ENCODE measurements at regions not wholly inside any gene's neighbourhood (a gene's known extent, or its start where the extent isn't known, plus 50 kb on each side); places are given as distances from the start of the nearest gene placed in this dataset.

DNA sequence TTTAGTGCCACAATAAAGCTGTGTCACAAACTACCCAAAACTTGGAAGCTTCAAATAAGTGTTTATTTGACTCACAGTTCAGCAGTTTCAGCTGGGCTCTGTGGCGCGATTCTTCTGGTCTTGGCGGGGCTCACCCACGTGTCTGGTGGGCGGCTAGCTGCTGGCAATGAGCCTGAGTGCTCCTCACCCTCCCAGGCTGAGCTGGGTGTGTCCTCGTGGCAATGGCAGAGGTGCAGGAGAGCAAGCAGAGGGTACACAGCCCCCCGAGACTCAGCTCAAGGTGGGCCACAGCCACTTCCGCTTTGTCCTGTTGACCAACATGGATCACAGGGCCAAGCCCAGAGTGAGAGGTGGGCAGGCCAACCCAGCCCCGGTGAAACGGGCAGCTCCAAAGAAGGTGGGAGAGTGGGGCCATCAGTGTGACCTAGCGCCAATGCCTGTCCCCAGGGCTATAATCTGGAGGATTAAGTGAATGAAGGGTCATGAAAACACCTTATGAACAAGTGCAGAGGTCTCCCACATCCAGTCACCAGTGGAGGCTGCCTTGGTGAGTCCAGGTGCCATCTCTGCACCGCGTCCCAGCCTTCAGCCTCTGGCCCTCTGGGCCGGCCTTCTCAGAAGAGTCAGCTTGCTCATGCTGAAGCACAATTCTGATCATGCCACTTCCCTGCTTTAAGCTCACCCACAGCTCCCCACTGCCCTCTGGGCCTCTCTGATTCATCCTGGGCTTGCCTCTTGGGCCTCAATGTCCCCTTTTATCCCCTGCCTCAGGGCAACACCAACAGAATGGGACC lies 74.6 kb upstream of the RTL6 start:
- no peak overlapping the region for H3K27ac ChIP-seq
- WGBS, 2 donors (ENCODE audit: low coverage in 1 of 2), result 65 to 80% methylated on average over 5 to 14 of the region's 14 CpGs
- in situ Hi-C loops (cut with MboI; ENCODE audit: low pct_ligation_motif_present in 1 of 4, low pct_unique_long_range_greater_than_20kb in 1 of 4, low sequenced_read_pairs in 3 of 4) (no loop called here), intact Hi-C loops (cut with DNase I; ENCODE audit: low total_unique reads) (no loop called here)
- DNase-seq, result no peak
- H3K36me3 ChIP-seq, result no peaks in the 10 kb centered on the region
- TF ChIP-seq POLR2A (IDR thresholded peaks at IDR 0.05) (no peak), POLR2AphosphoS5 (IDR thresholded peaks at IDR 0.05) (no peak)
- TF ChIP-seq, protein P1, sequence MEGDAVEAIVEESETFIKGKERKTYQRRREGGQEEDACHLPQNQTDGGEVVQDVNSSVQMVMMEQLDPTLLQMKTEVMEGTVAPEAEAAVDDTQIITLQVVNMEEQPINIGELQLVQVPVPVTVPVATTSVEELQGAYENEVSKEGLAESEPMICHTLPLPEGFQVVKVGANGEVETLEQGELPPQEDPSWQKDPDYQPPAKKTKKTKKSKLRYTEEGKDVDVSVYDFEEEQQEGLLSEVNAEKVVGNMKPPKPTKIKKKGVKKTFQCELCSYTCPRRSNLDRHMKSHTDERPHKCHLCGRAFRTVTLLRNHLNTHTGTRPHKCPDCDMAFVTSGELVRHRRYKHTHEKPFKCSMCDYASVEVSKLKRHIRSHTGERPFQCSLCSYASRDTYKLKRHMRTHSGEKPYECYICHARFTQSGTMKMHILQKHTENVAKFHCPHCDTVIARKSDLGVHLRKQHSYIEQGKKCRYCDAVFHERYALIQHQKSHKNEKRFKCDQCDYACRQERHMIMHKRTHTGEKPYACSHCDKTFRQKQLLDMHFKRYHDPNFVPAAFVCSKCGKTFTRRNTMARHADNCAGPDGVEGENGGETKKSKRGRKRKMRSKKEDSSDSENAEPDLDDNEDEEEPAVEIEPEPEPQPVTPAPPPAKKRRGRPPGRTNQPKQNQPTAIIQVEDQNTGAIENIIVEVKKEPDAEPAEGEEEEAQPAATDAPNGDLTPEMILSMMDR (IDR thresholded peaks at IDR 0.05), result no peak
- no peaks in the 10 kb centered on the region for H3K27me3 ChIP-seq
- H3K4me1 ChIP-seq, result no peaks in the 10 kb centered on the region
- no peaks in the 10 kb centered on the region for H3K9me3 ChIP-seq
- H3K4me3 ChIP-seq, result no peak overlapping the region

DNA sequence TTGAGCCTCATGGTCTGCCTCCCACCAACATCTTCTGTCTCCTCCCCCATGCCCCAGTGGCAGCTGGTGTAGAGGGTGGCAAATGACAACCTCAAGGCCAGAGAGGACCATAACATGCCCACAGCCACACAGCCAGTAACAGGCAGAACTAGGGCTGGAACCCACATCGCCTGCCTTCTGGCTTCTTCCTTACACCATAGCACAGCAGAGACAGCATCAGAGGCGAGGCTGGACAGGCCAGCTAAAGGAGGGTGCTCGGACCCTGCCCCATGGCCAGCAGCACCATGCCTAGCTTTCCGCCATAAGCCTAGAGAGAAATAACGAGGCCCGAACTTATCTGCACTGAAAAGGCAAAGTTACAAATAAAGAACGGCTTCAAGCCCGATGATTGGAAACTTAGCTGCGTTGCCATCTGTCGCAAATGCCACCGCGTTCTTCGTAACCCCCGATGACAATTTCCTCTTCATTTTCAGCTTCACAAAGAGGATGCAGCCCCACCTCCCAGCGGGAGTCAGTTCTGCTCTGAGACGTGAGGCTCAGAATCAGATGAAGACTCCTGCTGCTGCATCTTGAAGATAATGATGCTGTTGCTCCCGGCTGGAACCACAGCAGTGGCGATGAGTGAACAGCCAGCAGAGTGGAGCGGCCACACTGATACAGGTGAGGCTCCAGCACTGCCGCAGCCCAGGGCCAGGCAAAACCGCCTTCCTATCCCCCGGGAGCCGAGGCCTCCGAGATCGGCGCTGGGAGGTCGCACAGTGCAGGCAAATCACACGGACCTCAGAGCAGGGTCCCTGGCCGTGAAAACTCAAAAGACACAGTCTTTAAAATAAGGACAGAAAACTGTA lies 73.8 kb upstream of the RTL6 start:
- 87 to 95% methylated on average over 4 to 29 of the region's 29 CpGs for WGBS, 2 donors (ENCODE audit: low coverage in 1 of 2)
- Histone ChIP-seq H3K4me1 (no peaks in the 10 kb centered on the region), H3K4me3 (no peak overlapping the region), H3K27me3 (no peaks in the 10 kb centered on the region), H3K27ac (no peak overlapping the region), H3K36me3 (no peaks in the 10 kb centered on the region), H3K9me3 (no peaks in the 10 kb centered on the region)
- intact Hi-C loops (cut with DNase I; ENCODE audit: low total_unique reads), result no loop called here
- DNase-seq, result no peak
- TF ChIP-seq POLR2AphosphoS5 (IDR thresholded peaks at IDR 0.05) (no peak), POLR2A (IDR thresholded peaks at IDR 0.05) (no peak), EP300 (IDR thresholded peaks at IDR 0.05; ENCODE audit: low read depth) (no peak)
- TF ChIP-seq, protein P1 (IDR thresholded peaks at IDR 0.05), result no peak
- in situ Hi-C loops (cut with MboI; ENCODE audit: low pct_ligation_motif_present in 1 of 4, low pct_unique_long_range_greater_than_20kb in 1 of 4, low sequenced_read_pairs in 3 of 4), result no loop called here

DNA sequence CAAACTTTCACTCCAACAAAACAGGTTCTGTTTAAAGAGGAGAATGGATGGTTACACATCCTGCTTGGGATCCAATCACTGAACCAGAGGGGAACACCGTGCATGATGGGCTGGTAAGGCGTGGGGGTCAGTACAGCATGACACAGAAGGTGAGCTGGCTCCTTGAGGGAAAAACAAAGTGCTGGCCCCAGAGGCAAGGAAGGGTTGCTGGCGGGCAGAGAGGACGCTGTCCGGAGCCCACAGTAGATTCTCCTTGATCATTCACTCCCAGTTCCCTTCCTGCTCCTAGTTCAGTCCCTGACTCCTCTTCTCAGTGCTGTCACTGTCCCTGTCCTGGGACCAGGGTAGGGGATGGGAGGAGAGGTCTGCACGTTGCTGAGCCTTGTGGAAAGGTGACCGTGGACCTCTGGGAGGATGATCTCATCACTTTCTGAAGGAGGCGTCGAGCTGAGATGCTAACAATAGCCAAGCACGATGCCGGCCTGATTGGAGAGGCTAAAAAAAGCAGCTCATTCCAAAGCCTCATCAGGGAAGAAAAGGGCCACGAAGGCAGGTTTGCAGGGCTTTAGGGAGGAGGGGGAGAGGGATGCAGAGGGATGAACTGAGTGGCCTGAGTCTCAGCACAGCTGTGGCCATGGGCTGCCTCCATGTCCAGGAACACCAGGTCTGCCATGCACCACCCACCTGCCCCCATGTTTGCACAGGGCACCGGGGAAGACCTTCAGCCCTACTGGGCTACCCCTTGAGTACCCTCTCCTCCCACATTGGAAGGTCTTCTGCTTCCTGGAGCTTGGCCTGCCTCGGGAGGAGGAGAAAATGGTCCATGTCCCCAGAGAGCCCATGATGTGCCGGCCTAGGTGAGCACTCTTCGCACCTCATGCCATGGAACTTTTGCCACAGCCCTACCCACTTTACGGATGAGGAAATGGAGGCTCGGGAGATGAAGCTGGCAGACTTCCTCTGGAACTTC lies 72.7 kb upstream of the RTL6 start:
- Histone ChIP-seq H3K27ac (no peak overlapping the region), H3K36me3 (no peaks in the 10 kb centered on the region), H3K9me3 (no peaks in the 10 kb centered on the region), H3K4me1 (no peaks in the 10 kb centered on the region), H3K27me3 (no peaks in the 10 kb centered on the region), H3K4me3 (no peak overlapping the region)
- WGBS, 2 donors (ENCODE audit: low coverage in 1 of 2), result 67 to 90% methylated on average over 2 to 18 of the region's 18 CpGs
- intact Hi-C loops (cut with DNase I; ENCODE audit: low total_unique reads) (no loop called here), in situ Hi-C loops (cut with MboI; ENCODE audit: low pct_ligation_motif_present in 1 of 4, low pct_unique_long_range_greater_than_20kb in 1 of 4, low sequenced_read_pairs in 3 of 4) (no loop called here)
- DNase-seq, result no peak
- no peak for TF ChIP-seq POLR2A (IDR thresholded peaks at IDR 0.05)
- TF ChIP-seq, protein P1 (IDR thresholded peaks at IDR 0.05), result no peak
- TF ChIP-seq POLR2AphosphoS5 (IDR thresholded peaks at IDR 0.05), result no peak
- TF ChIP-seq EP300 (IDR thresholded peaks at IDR 0.05; ENCODE audit: low read depth), result no peak

All from transverse colon (tissue), 4 donors.